SK-N-SH (cell line): ENCODE measurements at regions not wholly inside any gene's neighbourhood (a gene's known extent, or its start where the extent isn't known, plus 50 kb on each side); places are given as distances from the start of the nearest gene placed in this dataset.

Experiments
- CTCF ChIA-PET: fragments of 300-600, 350-600 bp; formaldehyde crosslinking; extraction: SDS; loops from one replicate; lab custom pipeline; 2021; lab: Yijun Ruan, JAX
- POLR2A ChIA-PET: fragments of 350-600 bp; sonication (Branson Sonifier 250); formaldehyde crosslinking; extraction: SDS; loops from one replicate; lab custom pipeline; 2020; ENCODE audit warnings: antibody characterized with exemption, inconsistent platforms; lab: Yijun Ruan, JAX
- DNase-seq: peaks from one replicate; pipeline ENCODE4 v3.0.0; 2012
- H2AFZ ChIP-seq: fragments of 200-600 bp; sonication (generic); 2 replicates; pipeline ENCODE4 v1.8.1; 2016; ENCODE audit warnings: antibody characterized with exemption, mild to moderate bottlenecking, low read depth
- H3F3A ChIP-seq: fragments of 200-600 bp; sonication (generic); replicated peaks from 2 replicates; pipeline ENCODE3; 2016; ENCODE audit warnings: antibody characterized with exemption, mild to moderate bottlenecking; ENCODE audit not compliant: insufficient read depth
- H3K27ac ChIP-seq, 2 experiments: fragments of 200-500 bp in 1 of 2; fragments of 200-600 bp in 1 of 2; sonication (Bioruptor generic) in 1 of 2; sonication (generic), shearing (Covaris generic) in 1 of 2; 2 replicates each; pipeline versions ENCODE4 v1.5.1 to v1.6.1; 2014 to 2016; ENCODE audit warnings: low read depth in 2 of 2, inconsistent platforms in 1 of 2, low read length in 1 of 2, mild to moderate bottlenecking in 1 of 2, mixed read lengths in 1 of 2
- H3K27me3 ChIP-seq: fragments of 200-600 bp; sonication (generic), shearing (Covaris generic); 2 replicates; pipeline ENCODE4 v1.6.1; 2016; ENCODE audit warnings: mixed run types; ENCODE audit not compliant: insufficient read depth
- H3K36me3 ChIP-seq, 2 experiments: fragments of 200-500 bp in 1 of 2; fragments of 200-600 bp in 1 of 2; sonication (Bioruptor generic) in 1 of 2; sonication (generic) in 1 of 2; replicated peaks in 1 of 2; 2 replicates each; pipeline versions ENCODE3 to v1.5.1; 2014 to 2016; ENCODE audit warnings: low read length in 1 of 2, mild to moderate bottlenecking in 1 of 2; ENCODE audit not compliant: insufficient read depth in 2 of 2, control insufficient read depth in 1 of 2
- H3K4me1 ChIP-seq, 2 experiments: fragments of 200-500 bp in 1 of 2; fragments of 200-600 bp in 1 of 2; sonication (Bioruptor generic) in 1 of 2; sonication (generic), shearing (Covaris generic) in 1 of 2; 2 replicates each; pipeline versions ENCODE4 v1.5.1 to v1.6.1; 2014 to 2016; ENCODE audit warnings: low read depth in 1 of 2, low read length in 1 of 2, mixed run types in 1 of 2; ENCODE audit not compliant: insufficient read depth in 2 of 2, control insufficient read depth in 1 of 2
- H3K4me2 ChIP-seq: fragments of 200-600 bp; sonication (generic), shearing (Covaris generic); 2 replicates; pipeline ENCODE4 v1.6.1; 2017; ENCODE audit warnings: mixed run types
- H3K4me3 ChIP-seq, 2 experiments: fragments of 200-500 bp in 1 of 2; fragments of 200-600 bp in 1 of 2; sonication (Bioruptor generic) in 1 of 2; sonication (generic), shearing (Covaris generic) in 1 of 2; 2 replicates each; pipeline versions ENCODE4 v1.5.1 to v1.8.1; 2014 to 2016; ENCODE audit warnings: low read depth in 2 of 2, inconsistent platforms in 1 of 2, low read length in 1 of 2, mild to moderate bottlenecking in 1 of 2, mixed read lengths in 1 of 2, moderate library complexity in 1 of 2
- H3K79me2 ChIP-seq: fragments of 200-600 bp; sonication (generic); 2 replicates; pipeline ENCODE4 v1.8.1; 2017; ENCODE audit warnings: mild to moderate bottlenecking; ENCODE audit not compliant: insufficient read depth
- H3K9ac ChIP-seq: fragments of 200-600 bp; sonication (generic); 2 replicates; pipeline ENCODE4 v1.6.1; 2017; ENCODE audit warnings: mixed run types
- H3K9me2 ChIP-seq: fragments of 200-600 bp; sonication (generic); 2 replicates; pipeline ENCODE4 v1.6.1; 2017; ENCODE audit warnings: mixed run types
- H3K9me3 ChIP-seq: fragments of 200-600 bp; sonication (generic); 2 replicates; pipeline ENCODE4 v1.6.1; 2017; ENCODE audit warnings: mixed run types, mild to moderate bottlenecking, moderate library complexity
- H4K20me1 ChIP-seq: fragments of 200-600 bp; sonication (generic); 2 replicates; pipeline ENCODE4 v1.6.1; 2017; ENCODE audit warnings: mild to moderate bottlenecking, mixed run types; ENCODE audit not compliant: insufficient read depth
- ELF1 ChIP-seq: IDR thresholded peaks from 2 replicates; pipeline ENCODE4 v1.4.0; 2012
- EP300 ChIP-seq, 2 experiments: IDR thresholded peaks; 2 replicates each; pipeline versions ENCODE4 v1.4.0 to v1.6.1; 2012; ENCODE audit warnings: borderline replicate concordance in 1 of 2, low read depth in 1 of 2, low read length in 1 of 2
- GABPA ChIP-seq: IDR thresholded peaks from 2 replicates; pipeline ENCODE4 v1.4.0; 2012; ENCODE audit warnings: low read depth, mild to moderate bottlenecking
- JUND ChIP-seq: IDR thresholded peaks from 2 replicates; pipeline ENCODE4 v1.4.0; 2012
- RCOR1 ChIP-seq: fragments of 150-350 bp; IDR thresholded peaks from 2 replicates; pipeline ENCODE4 v1.6.1; 2017; ENCODE audit warnings: antibody characterized with exemption, low read length
- REST ChIP-seq: IDR thresholded peaks from 2 replicates; pipeline ENCODE4 v1.6.1; 2012; ENCODE audit warnings: mild to moderate bottlenecking, low read depth, low read length, moderate library complexity
- SMC3 ChIP-seq: IDR thresholded peaks from 2 replicates; pipeline ENCODE4 v1.6.1; 2012; ENCODE audit warnings: low read depth, low read length, improper control_type of control experiment
- TAF1 ChIP-seq: IDR thresholded peaks from 2 replicates; pipeline ENCODE4 v1.6.1; 2012; ENCODE audit warnings: low read depth, mild to moderate bottlenecking, low read length, moderate library complexity, borderline replicate concordance
- TCF12 ChIP-seq: IDR thresholded peaks from 2 replicates; pipeline ENCODE4 v1.4.0; 2012
- TEAD4 ChIP-seq: IDR thresholded peaks from 2 replicates; pipeline ENCODE4 v1.4.0; 2012; ENCODE audit warnings: mild to moderate bottlenecking, borderline replicate concordance; ENCODE audit not compliant: insufficient read depth
- USF2 ChIP-seq: fragments of 150-350 bp; IDR thresholded peaks from 2 replicates; pipeline ENCODE4 v1.6.1; 2017; ENCODE audit warnings: antibody characterized with exemption, low read length, low read depth, borderline replicate concordance
- WGBS: methylation state at CpG from one replicate; pipeline ENCODE4 v1.1.6; 2017; ENCODE audit warnings: low lambda C conversion rate; 5-methylcytosine and 5-hydroxymethylcytosine counted together
- TF ChIP-seq, protein P1 (sequence below): IDR thresholded peaks from 2 replicates; pipeline ENCODE4 v1.4.0; 2012; ENCODE audit warnings: low read depth
- TF ChIP-seq, protein P2 (sequence below): IDR thresholded peaks from 2 replicates; pipeline ENCODE4 v1.4.0; 2012; ENCODE audit warnings: low read depth, borderline replicate concordance
- TF ChIP-seq, protein P3 (sequence below): IDR thresholded peaks from 2 replicates; pipeline ENCODE4; 2012

DNA sequence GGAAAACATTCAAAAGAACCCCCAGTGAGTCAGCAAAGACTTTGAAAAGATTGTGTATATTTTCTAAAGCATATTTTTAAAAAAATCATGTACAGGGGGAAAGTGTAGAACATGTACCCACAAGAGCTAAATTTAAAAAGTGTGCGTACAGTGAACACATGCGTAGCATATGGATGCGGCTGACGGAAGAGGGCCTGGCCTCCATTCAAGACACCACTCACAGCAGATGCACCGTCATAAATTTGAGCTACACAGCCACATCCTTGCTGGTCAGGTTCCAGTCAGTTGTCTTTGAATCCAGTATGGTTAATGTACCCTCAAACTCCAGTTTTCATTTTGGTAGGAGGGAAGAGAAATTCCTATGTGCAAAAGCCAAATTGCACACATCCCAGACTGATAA is 54.3 kb upstream of the SPACA1 start (continued):
- no peak for TF ChIP-seq TAF1
- TF ChIP-seq, protein P1, sequence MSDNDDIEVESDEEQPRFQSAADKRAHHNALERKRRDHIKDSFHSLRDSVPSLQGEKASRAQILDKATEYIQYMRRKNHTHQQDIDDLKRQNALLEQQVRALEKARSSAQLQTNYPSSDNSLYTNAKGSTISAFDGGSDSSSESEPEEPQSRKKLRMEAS, result no peak
- TF ChIP-seq GABPA, result no peak

GRCh38 chr6:87990871-87991270 is 56.8 kb upstream of the SPACA1 start:
- H3K9ac ChIP-seq, result no peak overlapping the region
- no peaks in the 10 kb centered on the region for H3K79me2 ChIP-seq
- H3K9me3 ChIP-seq, result no peaks in the 10 kb centered on the region
- no peaks in the 10 kb centered on the region; a peak in 1 of 4 replicates for H3K4me1 ChIP-seq
- H4K20me1 ChIP-seq, result no peaks in the 10 kb centered on the region
- CTCF ChIA-PET, result no interaction called here
- H3K9me2 ChIP-seq, result no peaks in the 10 kb centered on the region
- H3F3A ChIP-seq, result no peaks in the 10 kb centered on the region
- no peak overlapping the region for H2AFZ ChIP-seq
- H3K4me3 ChIP-seq, result no peak overlapping the region
- WGBS, result 53% methylated on average over 3 of the region's 3 CpGs
- no peak for TF ChIP-seq JUND
- TF ChIP-seq GABPA, result no peak
- H3K27ac ChIP-seq, result no peak overlapping the region
- no peaks in the 10 kb centered on the region for H3K36me3 ChIP-seq
- no peak for DNase-seq
- POLR2A ChIA-PET, result no interaction called here
- no peaks in the 10 kb centered on the region for H3K27me3 ChIP-seq
- H3K4me2 ChIP-seq, result no peak overlapping the region

- Histone ChIP-seq H3K9ac (no peak overlapping the region), H3F3A (no peaks in the 10 kb centered on the region), H3K9me2 (no peaks in the 10 kb centered on the region), H3K4me2 (no peak overlapping the region), H3K4me3 (no peak overlapping the region), H2AFZ (no peak overlapping the region), H3K9me3 (no peaks in the 10 kb centered on the region), H3K79me2 (no peaks in the 10 kb centered on the region), H3K27ac (no peak overlapping the region), H4K20me1 (no peaks in the 10 kb centered on the region)
- CTCF ChIA-PET, result interaction anchor here (1.4 to 1.5 kb wide), 2 partner anchors 11 to 52 kb away, joined by 3 to 4 read pairs; no protein-coding TSS in a partner anchor
- DNase-seq, result no peak
- no peak for TF ChIP-seq TEAD4
- TF ChIP-seq, all 33 proteins: peak for 0
- Histone ChIP-seq H3K4me1 (no peaks in the 10 kb centered on the region; a peak in 2 of 4 replicates), H3K36me3 (no peaks in the 10 kb centered on the region), H3K27me3 (no peaks in the 10 kb centered on the region)
- POLR2A ChIA-PET, result no interaction called here
Measured at GRCh38 chr6:87982134-87982533, 65.5 kb upstream of the SPACA1 start.

GRCh38 chr6:87979737-87980136 is 67.9 kb upstream of the SPACA1 start:
- Histone ChIP-seq H3K9me2 (no peaks in the 10 kb centered on the region), H3K4me2 (no peak overlapping the region), H3K79me2 (no peaks in the 10 kb centered on the region), H3K27me3 (no peaks in the 10 kb centered on the region), H3F3A (no peaks in the 10 kb centered on the region), H3K9me3 (no peaks in the 10 kb centered on the region), H3K36me3 (no peaks in the 10 kb centered on the region), H3K4me3 (no peak overlapping the region), H3K4me1 (no peaks in the 10 kb centered on the region; a peak in 2 of 4 replicates), H2AFZ (0 out of 2 replicates have a peak overlapping the region, but pooled peaks have one; percentile 29), H3K9ac (no peak overlapping the region), H3K27ac (no peak overlapping the region), H4K20me1 (no peaks in the 10 kb centered on the region)
- POLR2A ChIA-PET, result no interaction called here
- DNase-seq, result no peak
- CTCF ChIA-PET, result interaction anchor here (0.6 kb wide), 2 partner anchors 11 to 14 kb away, joined by 3 to 4 read pairs; no protein-coding TSS in a partner anchor
- WGBS, result 28% methylated on average over 4 of the region's 4 CpGs
- TF ChIP-seq GABPA (no peak), USF2 (no peak), EP300 (IDR thresholded peaks at IDR 0.05; ENCODE audit: borderline replicate concordance in 1 of 2, low read depth in 1 of 2, low read length in 1 of 2) (no peak), ELF1 (no peak), RCOR1 (no peak), REST (no peak), JUND (no peak), TAF1 (no peak), SMC3 (no peak), TCF12 (no peak)
- TF ChIP-seq, protein P2, sequence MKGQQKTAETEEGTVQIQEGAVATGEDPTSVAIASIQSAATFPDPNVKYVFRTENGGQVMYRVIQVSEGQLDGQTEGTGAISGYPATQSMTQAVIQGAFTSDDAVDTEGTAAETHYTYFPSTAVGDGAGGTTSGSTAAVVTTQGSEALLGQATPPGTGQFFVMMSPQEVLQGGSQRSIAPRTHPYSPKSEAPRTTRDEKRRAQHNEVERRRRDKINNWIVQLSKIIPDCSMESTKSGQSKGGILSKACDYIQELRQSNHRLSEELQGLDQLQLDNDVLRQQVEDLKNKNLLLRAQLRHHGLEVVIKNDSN, result no peak
- TF ChIP-seq, protein P3, sequence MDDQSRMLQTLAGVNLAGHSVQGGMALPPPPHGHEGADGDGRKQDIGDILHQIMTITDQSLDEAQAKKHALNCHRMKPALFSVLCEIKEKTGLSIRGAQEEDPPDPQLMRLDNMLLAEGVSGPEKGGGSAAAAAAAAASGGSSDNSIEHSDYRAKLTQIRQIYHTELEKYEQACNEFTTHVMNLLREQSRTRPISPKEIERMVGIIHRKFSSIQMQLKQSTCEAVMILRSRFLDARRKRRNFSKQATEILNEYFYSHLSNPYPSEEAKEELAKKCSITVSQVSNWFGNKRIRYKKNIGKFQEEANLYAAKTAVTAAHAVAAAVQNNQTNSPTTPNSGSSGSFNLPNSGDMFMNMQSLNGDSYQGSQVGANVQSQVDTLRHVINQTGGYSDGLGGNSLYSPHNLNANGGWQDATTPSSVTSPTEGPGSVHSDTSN, result no peak
